ENCODE measurements at regions not wholly inside any gene's neighbourhood (a gene's known extent, or its start where the extent isn't known, plus 50 kb on each side); places are given as distances from the start of the nearest gene placed in this dataset.

GRCh38 chr3:118537454-118537853 lies 497.2 kb downstream of the IGSF11 start:
- TF ChIP-seq POLR2AphosphoS5 (IDR thresholded peaks at IDR 0.05; ENCODE audit: insufficient read depth in 1 of 2, low read depth in 1 of 2), result no peak
- TF ChIP-seq CTCF (IDR thresholded peaks at IDR 0.05), result no peak
- no peak for TF ChIP-seq POLR2A (IDR thresholded peaks at IDR 0.05)
